HUES6 (cell line): ENCODE measurements at regions not wholly inside any gene's neighbourhood (a gene's known extent, or its start where the extent isn't known, plus 50 kb on each side); places are given as distances from the start of the nearest gene placed in this dataset.

Source experiments
- H3K27ac ChIP-seq: 2 replicates; pipeline ENCODE4 v1.7.0; 2013; ENCODE audit warnings: low read depth, mild to moderate bottlenecking, low read length, inconsistent platforms
- H3K27me3 ChIP-seq: 2 replicates; pipeline ENCODE4 v1.6.1; 2013; ENCODE audit warnings: low read length; ENCODE audit not compliant: control insufficient read depth, insufficient read depth
- H3K36me3 ChIP-seq: 2 replicates; pipeline ENCODE4 v1.6.1; 2013; ENCODE audit warnings: low read length; ENCODE audit not compliant: control insufficient read depth, insufficient read depth
- H3K4me1 ChIP-seq: 2 replicates; pipeline ENCODE4 v1.6.1; 2013; ENCODE audit warnings: low read length; ENCODE audit not compliant: control insufficient read depth, insufficient read depth
- H3K4me3 ChIP-seq: 2 replicates; pipeline ENCODE4 v1.5.1; 2013; ENCODE audit warnings: low read depth, low read length
- H3K9ac ChIP-seq: one replicate; pipeline ENCODE4 v1.6.1; 2013; ENCODE audit warnings: mild to moderate bottlenecking, low read length
- H3K9me3 ChIP-seq: 2 replicates; pipeline ENCODE4 v1.6.1; 2013; ENCODE audit warnings: low read depth, low read length; ENCODE audit not compliant: control insufficient read depth, insufficient read depth

GRCh38 chr2:239895116-239895515, 130.0 kb downstream of the NDUFA10 start:
- Histone ChIP-seq H3K36me3 (no peaks in the 10 kb centered on the region), H3K4me1 (peaks cover 9% of the 10 kb centered on the region), H3K4me3 (no peak overlapping the region), H3K9me3 (peaks cover 6% of the 10 kb centered on the region; the same call in 1 of the 2 replicates), H3K9ac (no peak overlapping the region), H3K27ac (no peak overlapping the region), H3K27me3 (no peaks in the 10 kb centered on the region; the same call in 1 of the 2 replicates)

- no peak overlapping the region for H3K9ac ChIP-seq
- H3K27ac ChIP-seq: no peak overlapping the region
- H3K36me3 ChIP-seq: no peaks in the 10 kb centered on the region
- H3K9me3 ChIP-seq: peaks cover 6% of the 10 kb centered on the region; the same call in 1 of the 2 replicates
- no peak overlapping the region for H3K4me3 ChIP-seq
- H3K4me1 ChIP-seq: peaks cover 9% of the 10 kb centered on the region
- no peaks in the 10 kb centered on the region; the same call in 1 of the 2 replicates for H3K27me3 ChIP-seq
Observed at GRCh38 chr2:239894276-239894675, 130.9 kb downstream of the NDUFA10 start.

DNA sequence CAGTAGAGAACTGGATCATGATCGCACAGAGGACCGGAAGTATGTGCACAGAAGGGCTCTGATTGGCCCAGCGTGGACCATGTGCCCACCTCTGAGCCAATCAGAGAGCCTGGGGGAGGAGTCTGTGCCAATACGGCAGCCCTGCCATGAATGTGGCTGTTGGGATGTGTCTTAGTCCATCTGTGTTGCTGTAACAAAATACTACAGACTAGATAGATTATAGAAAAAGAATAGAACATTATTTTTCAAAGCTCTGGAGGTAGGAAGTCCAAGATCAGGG, 132.0 kb downstream of the NDUFA10 start:
- Histone ChIP-seq H3K9ac (no peak overlapping the region), H3K4me3 (no peak overlapping the region), H3K27ac (no peak overlapping the region), H3K9me3 (peaks cover 6% of the 10 kb centered on the region; the same call in 1 of the 2 replicates), H3K36me3 (no peaks in the 10 kb centered on the region), H3K27me3 (no peaks in the 10 kb centered on the region; the same call in 1 of the 2 replicates), H3K4me1 (peaks cover 9% of the 10 kb centered on the region)

DNA sequence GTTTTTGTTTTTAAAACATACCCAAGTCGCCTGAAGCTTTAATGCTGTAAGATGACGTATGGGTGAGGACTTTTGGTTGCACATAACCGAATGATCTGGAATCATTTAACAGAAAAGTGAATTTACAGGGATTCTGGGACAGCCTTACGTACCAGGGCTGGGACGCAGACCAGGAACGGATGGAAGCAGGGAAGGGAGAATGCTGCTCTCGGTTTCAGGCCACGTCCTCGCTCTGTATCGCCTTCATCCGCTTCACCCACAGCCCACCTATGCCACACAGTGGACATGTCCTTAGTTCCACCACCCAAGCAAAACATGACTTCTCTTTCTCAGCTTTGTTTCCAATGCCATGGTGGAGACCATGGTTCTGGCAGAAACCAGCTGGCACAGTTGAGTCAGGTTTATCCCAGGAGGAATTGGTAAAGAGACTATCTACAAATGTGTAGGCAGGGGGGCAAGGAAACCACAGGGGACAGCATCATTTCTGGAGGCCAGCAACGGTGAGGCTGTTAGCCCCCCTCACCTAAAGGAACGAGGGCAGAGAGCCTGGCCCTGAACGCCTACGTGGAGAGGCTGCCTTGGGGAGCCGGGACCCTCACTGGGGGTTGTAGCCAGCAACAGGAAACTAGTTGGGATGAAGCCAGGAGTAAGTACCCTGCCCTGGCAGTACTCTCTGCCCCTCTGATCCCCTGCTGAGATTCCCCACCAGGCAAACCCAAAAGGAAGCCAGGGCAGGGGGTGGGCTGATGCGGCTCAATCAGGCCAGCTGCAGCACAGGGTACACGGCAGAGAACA, 132.5 kb downstream of the NDUFA10 start:
- H3K36me3 ChIP-seq: no peaks in the 10 kb centered on the region
- H3K9me3 ChIP-seq: peaks cover 2% of the 10 kb centered on the region; the same call in 1 of the 2 replicates
- H3K27ac ChIP-seq: no peak overlapping the region
- no peak overlapping the region for H3K9ac ChIP-seq
- no peak overlapping the region for H3K4me3 ChIP-seq
- peaks cover 9% of the 10 kb centered on the region for H3K4me1 ChIP-seq
- no peaks in the 10 kb centered on the region; the same call in 1 of the 2 replicates for H3K27me3 ChIP-seq

DNA sequence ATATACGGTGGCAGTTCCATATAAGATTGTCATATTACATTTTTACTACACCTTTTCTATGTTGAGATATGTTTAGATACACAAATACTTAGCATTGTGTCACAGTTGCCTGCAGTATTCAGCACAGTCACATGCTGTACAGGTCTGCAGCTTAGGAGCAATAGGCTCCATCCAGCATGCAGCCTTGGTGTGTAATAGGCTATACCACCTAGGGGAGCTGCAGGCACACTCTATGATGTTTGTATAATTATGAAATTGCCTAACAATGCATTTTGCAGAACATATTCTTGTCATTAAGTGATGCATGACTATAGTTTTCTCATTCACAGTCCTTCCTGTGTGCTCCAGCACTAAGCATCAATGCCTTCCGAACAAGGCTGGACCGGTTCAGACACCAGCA, 133.4 kb downstream of the NDUFA10 start:
- Histone ChIP-seq H3K9ac (no peak overlapping the region), H3K9me3 (peaks cover under 1% of the 10 kb centered on the region; the same call in 1 of the 2 replicates), H3K36me3 (no peaks in the 10 kb centered on the region), H3K4me1 (peaks cover 9% of the 10 kb centered on the region), H3K27me3 (no peaks in the 10 kb centered on the region; the same call in 1 of the 2 replicates), H3K27ac (no peak overlapping the region), H3K4me3 (no peak overlapping the region)

DNA sequence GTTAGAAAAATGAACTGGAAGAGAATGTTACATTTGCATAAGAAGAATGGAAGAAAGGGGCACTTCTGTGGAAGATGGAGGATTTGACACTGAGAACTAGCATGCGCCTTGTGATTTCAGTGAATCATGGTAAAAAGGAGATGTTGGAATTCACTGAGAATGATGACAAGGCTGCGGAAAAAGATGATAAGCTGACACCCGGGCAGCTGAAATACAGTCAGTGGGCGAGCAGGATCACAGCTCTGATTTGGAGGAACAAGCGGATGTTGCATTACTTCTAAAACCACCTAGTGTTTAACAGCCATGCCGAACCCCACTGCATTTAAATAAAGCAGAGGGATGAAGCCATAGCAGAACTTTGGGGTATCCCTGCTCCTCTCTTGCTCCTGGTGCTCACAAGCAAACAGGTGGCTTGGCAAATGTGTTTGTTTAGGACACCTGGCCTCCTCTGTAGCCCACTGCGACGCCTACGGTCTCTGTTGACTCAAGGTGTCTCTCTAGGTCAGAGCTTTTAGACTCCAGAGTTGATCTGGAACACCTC, 134.9 kb downstream of the NDUFA10 start:
- Histone ChIP-seq H3K9ac (no peak overlapping the region), H3K4me1 (no peaks in the 10 kb centered on the region), H3K4me3 (no peak overlapping the region), H3K36me3 (no peaks in the 10 kb centered on the region), H3K27me3 (no peaks in the 10 kb centered on the region; the same call in 1 of the 2 replicates), H3K9me3 (peaks cover 9% of the 10 kb centered on the region), H3K27ac (no peak overlapping the region)

DNA sequence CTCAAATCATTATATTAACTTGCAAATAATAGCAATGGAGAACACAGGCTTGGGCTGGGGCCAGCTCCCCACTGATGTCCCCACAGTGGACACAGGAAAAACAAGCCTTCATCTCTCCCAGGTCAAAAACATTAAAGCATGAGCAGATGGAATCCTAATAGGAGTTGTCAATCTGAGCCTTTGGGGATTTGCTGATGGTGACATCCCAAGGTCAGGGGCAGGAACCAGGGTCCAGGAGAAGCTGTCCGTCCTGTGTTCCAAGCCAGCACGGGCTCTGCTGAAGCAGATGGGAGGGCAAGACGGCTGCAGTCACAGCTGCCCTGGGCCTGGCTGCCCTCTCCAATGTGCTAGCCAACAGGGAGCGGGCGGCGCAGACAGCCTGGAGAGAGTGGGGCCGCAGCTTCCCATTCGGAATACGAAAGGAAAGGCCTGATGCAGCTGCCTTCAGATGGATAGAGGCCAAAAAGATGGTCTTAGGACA, 135.5 kb downstream of the NDUFA10 start:
- Histone ChIP-seq H3K9ac (no peak overlapping the region), H3K4me1 (no peaks in the 10 kb centered on the region), H3K36me3 (no peaks in the 10 kb centered on the region), H3K27ac (no peak overlapping the region), H3K4me3 (no peak overlapping the region), H3K27me3 (no peaks in the 10 kb centered on the region; the same call in 1 of the 2 replicates), H3K9me3 (peaks cover 15% of the 10 kb centered on the region)

- no peak overlapping the region for H3K4me3 ChIP-seq
- no peaks in the 10 kb centered on the region for H3K27me3 ChIP-seq
- no peak overlapping the region for H3K27ac ChIP-seq
- peaks cover 26% of the 10 kb centered on the region for H3K9me3 ChIP-seq
- no peak overlapping the region for H3K9ac ChIP-seq
- no peaks in the 10 kb centered on the region for H3K36me3 ChIP-seq
- H3K4me1 ChIP-seq: no peaks in the 10 kb centered on the region
Observed at GRCh38 chr2:239887604-239888003, 137.5 kb downstream of the NDUFA10 start.

DNA sequence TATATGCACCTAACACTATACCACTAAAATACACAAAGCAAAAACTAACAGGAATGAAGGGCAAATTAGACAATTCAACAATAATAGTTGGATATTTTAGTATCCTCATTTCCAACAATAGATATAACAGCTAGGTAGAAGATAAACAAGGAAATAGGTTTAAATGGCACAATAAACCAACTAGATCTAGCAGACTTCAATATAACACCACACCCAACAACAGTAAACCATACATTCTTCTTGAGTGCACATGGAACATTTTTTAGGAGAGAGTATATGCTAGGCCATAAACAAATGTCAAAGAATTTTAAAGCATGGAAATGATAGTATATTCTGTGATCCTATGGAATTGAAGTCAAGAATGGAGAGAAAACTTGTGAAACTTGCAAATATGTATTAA, 138.4 kb downstream of the NDUFA10 start:
- Histone ChIP-seq H3K27ac (no peak overlapping the region), H3K9ac (no peak overlapping the region), H3K4me1 (peaks cover 4% of the 10 kb centered on the region), H3K4me3 (no peak overlapping the region), H3K9me3 (peaks cover 26% of the 10 kb centered on the region), H3K27me3 (no peaks in the 10 kb centered on the region), H3K36me3 (no peaks in the 10 kb centered on the region)

DNA sequence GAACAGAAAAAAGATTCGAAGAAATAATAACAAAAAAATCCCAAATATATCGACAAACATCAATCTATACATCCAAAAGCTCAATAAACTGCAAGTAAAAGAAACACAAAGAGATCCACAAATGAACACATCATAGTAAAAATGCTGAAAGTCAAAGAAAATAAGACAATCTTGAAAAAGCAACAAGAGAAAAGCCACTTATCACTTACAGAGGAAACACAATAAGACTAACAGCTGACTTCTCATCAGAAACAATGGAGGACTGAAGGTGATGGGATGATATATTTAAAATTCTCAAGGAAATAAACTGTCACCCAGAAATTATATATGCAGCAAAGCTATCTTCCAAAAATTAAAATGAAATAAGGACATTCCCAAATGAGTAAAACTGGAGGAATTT, 140.3 kb downstream of the NDUFA10 start:
- H3K9ac ChIP-seq: no peak overlapping the region
- no peaks in the 10 kb centered on the region for H3K27me3 ChIP-seq
- H3K9me3 ChIP-seq: peaks cover 26% of the 10 kb centered on the region
- H3K27ac ChIP-seq: no peak overlapping the region
- H3K4me1 ChIP-seq: peaks cover 4% of the 10 kb centered on the region
- no peaks in the 10 kb centered on the region for H3K36me3 ChIP-seq
- no peak overlapping the region for H3K4me3 ChIP-seq

DNA sequence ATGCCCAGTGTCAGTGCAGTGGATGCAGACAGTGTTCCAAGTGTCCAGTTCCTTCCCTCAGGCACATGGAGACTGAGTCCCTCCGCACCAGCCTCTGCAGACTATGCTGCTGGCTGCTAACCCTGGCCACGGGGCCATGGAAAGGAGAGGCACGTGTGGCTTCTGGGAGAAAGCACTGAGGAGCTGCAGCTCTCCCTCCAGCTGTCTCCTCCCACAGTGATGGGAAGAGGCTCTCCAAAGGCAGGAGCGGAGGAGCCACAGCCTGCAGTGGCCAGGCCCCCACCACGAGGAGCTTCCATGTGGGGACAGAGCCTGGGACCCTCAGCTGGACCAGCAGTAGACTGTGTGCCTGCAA, 141.1 kb downstream of the NDUFA10 start:
- peaks cover 26% of the 10 kb centered on the region for H3K9me3 ChIP-seq
- no peak overlapping the region for H3K27ac ChIP-seq
- no peaks in the 10 kb centered on the region for H3K36me3 ChIP-seq
- no peaks in the 10 kb centered on the region for H3K27me3 ChIP-seq
- no peak overlapping the region for H3K4me3 ChIP-seq
- no peak overlapping the region for H3K9ac ChIP-seq
- H3K4me1 ChIP-seq: peaks cover 4% of the 10 kb centered on the region
